Skeletal muscle satellite cell (primary cell): ENCODE measurements at regions not wholly inside any gene's neighbourhood (a gene's known extent, or its start where the extent isn't known, plus 50 kb on each side); places are given as distances from the start of the nearest gene placed in this dataset.
"Not testable (repeated sequence)": the region's sequence is repeated elsewhere in the genome, so short reads cannot be mapped to it uniquely, and the experiment has no call there.

ENCODE experiments used
- H3K27me3 ChIP-seq: 2 replicates; pipeline ENCODE4 v1.7.0; 2013; ENCODE audit warnings: low read length; ENCODE audit not compliant: control insufficient read depth, insufficient read depth
- H3K36me3 ChIP-seq: 2 replicates; pipeline ENCODE4 v1.7.0; 2013; ENCODE audit warnings: mild to moderate bottlenecking, control low read depth, low read length; ENCODE audit not compliant: insufficient read depth
- H3K4me1 ChIP-seq: 2 replicates; pipeline ENCODE4 v1.7.0; 2013; ENCODE audit warnings: low read length; ENCODE audit not compliant: control insufficient read depth, insufficient read depth
- H3K4me2 ChIP-seq: 2 replicates; pipeline ENCODE4 v1.7.0; 2013; ENCODE audit warnings: mild to moderate bottlenecking, low read length
- H3K4me3 ChIP-seq: 2 replicates; pipeline ENCODE4 v1.7.0; 2013; ENCODE audit warnings: low read length
- H3K9ac ChIP-seq: 2 replicates; pipeline ENCODE4 v1.7.0; 2013; ENCODE audit warnings: mild to moderate bottlenecking, low read depth, low read length, moderate library complexity
- H3K9me3 ChIP-seq: replicated peaks from 2 replicates; pipeline ENCODE4 v1.7.0; 2013; ENCODE audit warnings: mild to moderate bottlenecking, control low read depth, low read length

GRCh38 chr11:37322333-37323194 is 724.5 kb upstream of the RAG2 start:
- no peak overlapping the region for H3K9ac ChIP-seq
- no peaks in the 10 kb centered on the region for H3K36me3 ChIP-seq
- no peak overlapping the region for H3K4me3 ChIP-seq
- no peaks in the 10 kb centered on the region for H3K9me3 ChIP-seq
- H3K27me3 ChIP-seq: no peaks in the 10 kb centered on the region
- H3K4me1 ChIP-seq: no peaks in the 10 kb centered on the region
- no peak overlapping the region for H3K4me2 ChIP-seq

- no peak overlapping the region for H3K4me2 ChIP-seq
- H3K36me3 ChIP-seq: no peaks in the 10 kb centered on the region
- H3K4me3 ChIP-seq: no peak overlapping the region
- H3K27me3 ChIP-seq: no peaks in the 10 kb centered on the region
- no peaks in the 10 kb centered on the region for H3K9me3 ChIP-seq
- H3K4me1 ChIP-seq: no peaks in the 10 kb centered on the region
- no peak overlapping the region for H3K9ac ChIP-seq
These were observed 722.9 kb upstream of the RAG2 start for GRCh38 chr11:37320921-37321320.

DNA sequence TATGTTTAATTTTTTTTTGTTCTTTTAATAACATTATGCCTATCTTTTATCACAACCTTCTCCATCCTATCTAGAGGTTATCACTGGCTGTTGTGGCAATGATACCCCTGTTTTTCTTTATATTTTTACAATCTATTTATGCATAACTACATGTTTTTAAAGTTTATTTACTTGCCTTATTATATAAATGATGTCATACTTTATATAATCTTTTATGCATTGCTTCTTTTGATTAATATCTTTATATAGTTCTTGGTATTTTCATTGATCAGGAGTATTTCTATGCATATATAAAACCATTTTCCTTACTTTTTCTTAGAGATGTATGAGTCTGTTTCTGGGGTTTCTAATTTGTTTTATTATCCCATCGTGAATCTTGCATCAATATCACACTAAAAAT is 719.8 kb upstream of the RAG2 start:
- H3K4me1 ChIP-seq: no peaks in the 10 kb centered on the region
- no peak overlapping the region for H3K4me3 ChIP-seq
- H3K4me2 ChIP-seq: no peak overlapping the region
- no peaks in the 10 kb centered on the region for H3K27me3 ChIP-seq
- no peak overlapping the region for H3K9ac ChIP-seq
- H3K9me3 ChIP-seq: no peaks in the 10 kb centered on the region
- no peaks in the 10 kb centered on the region for H3K36me3 ChIP-seq

- no peaks in the 10 kb centered on the region for H3K27me3 ChIP-seq
- H3K9me3 ChIP-seq: no peaks in the 10 kb centered on the region
- H3K4me2 ChIP-seq: no peak overlapping the region
- no peak overlapping the region for H3K9ac ChIP-seq
- no peak overlapping the region for H3K4me3 ChIP-seq
- no peaks in the 10 kb centered on the region for H3K4me1 ChIP-seq
- H3K36me3 ChIP-seq: no peaks in the 10 kb centered on the region
These were observed 715.2 kb upstream of the RAG2 start for GRCh38 chr11:37313266-37313665.

DNA sequence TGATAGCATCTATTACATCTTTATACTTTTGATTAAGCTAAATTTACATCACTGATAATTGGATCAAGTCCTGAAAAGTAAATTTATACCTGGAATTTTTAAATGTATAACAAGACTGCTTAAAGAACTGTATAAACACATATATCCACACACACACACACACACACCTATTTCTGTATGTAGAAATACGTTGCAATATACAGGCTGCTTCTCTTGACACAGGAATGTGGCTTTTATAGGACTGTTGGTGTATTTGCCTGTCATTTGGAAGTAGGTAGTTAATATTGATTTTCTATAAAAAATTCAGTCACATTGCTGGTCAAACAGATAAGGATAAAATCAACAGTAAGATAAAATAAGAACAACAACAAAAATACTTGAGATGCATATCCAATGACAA is 708.5 kb upstream of the RAG2 start:
- Histone ChIP-seq H3K9ac (no peak overlapping the region), H3K9me3 (peaks cover 5% of the 10 kb centered on the region), H3K4me3 (no peak overlapping the region), H3K4me2 (no peak overlapping the region), H3K27me3 (no peaks in the 10 kb centered on the region), H3K4me1 (no peaks in the 10 kb centered on the region), H3K36me3 (no peaks in the 10 kb centered on the region)

- H3K36me3 ChIP-seq: not testable (repeated sequence)
These were observed 703.4 kb upstream of the RAG2 start for GRCh38 chr11:37301405-37301804.

DNA sequence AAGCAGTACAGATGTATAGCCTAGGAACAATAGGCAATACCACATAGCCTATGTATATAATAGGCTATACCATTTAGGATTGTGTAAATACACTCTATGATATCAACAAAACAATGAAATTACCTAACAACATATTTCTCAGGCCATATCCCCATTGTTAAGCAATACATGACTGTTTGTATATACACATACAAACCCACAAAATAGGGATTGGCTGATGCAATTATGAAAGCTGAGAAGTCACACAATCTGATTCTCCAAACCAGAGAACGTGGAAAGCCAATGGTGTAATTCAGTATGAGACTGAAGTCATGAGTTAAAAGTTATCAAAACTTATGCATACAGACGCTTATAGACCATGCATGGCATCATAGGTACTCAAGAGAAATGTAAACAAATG is 700.1 kb upstream of the RAG2 start:
- Histone ChIP-seq H3K27me3 (no peaks in the 10 kb centered on the region), H3K36me3 (no peaks in the 10 kb centered on the region), H3K9me3 (no peaks in the 10 kb centered on the region), H3K9ac (no peak overlapping the region), H3K4me2 (no peak overlapping the region), H3K4me1 (no peaks in the 10 kb centered on the region), H3K4me3 (no peak overlapping the region)

More at GRCh38 chr11:37301405-37301804, 703.4 kb upstream of the RAG2 start:
- H3K4me1 ChIP-seq, H3K9ac ChIP-seq, H3K4me3 ChIP-seq, H3K27me3 ChIP-seq, H3K4me2 ChIP-seq, H3K9me3 ChIP-seq: not testable (repeated sequence)

DNA sequence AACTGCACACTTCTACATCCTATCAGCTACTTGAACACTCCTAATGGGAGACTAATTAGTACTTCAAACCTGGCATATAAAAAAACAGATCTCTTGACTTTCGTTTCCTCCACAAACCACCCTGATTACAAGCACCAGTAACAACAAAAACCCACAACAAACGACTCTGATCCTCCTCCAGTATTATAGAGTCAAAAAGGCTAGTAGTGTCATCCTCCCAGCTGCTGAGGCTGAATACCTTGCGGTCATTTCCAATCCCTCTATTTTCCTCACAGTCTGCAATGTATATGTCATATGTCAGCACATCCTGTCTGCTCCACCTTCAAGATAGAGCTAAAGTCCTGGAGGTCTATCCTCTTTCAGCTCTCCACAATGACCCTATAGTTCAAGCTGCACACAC is 688.9 kb upstream of the RAG2 start:
- Histone ChIP-seq H3K4me2 (no peak overlapping the region), H3K4me3 (no peak overlapping the region), H3K9me3 (no peaks in the 10 kb centered on the region), H3K27me3 (no peaks in the 10 kb centered on the region), H3K36me3 (no peaks in the 10 kb centered on the region), H3K4me1 (no peaks in the 10 kb centered on the region), H3K9ac (no peak overlapping the region)

DNA sequence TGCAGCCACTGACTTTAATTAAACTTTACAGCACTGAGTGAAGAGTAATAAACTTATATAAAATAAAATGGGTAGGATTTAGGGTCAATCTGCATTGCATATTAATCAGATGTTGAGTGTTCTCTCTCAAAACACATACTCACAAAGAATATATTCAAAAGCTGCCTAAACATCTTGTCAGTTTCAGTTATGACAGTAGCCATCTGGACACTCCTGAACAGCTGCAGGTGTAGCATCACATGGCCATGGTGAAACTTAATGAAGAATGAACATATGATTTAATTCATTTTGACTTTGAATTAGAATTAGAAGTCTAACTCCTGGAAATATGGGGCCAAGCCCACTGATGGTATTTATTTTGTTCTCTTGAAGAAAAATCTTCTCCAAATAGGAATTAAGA is 684.3 kb upstream of the RAG2 start:
- no peaks in the 10 kb centered on the region for H3K9me3 ChIP-seq
- H3K27me3 ChIP-seq: no peaks in the 10 kb centered on the region
- no peaks in the 10 kb centered on the region for H3K4me1 ChIP-seq
- no peaks in the 10 kb centered on the region for H3K36me3 ChIP-seq
- H3K4me3 ChIP-seq: no peak overlapping the region
- H3K4me2 ChIP-seq: no peak overlapping the region
- H3K9ac ChIP-seq: no peak overlapping the region

DNA sequence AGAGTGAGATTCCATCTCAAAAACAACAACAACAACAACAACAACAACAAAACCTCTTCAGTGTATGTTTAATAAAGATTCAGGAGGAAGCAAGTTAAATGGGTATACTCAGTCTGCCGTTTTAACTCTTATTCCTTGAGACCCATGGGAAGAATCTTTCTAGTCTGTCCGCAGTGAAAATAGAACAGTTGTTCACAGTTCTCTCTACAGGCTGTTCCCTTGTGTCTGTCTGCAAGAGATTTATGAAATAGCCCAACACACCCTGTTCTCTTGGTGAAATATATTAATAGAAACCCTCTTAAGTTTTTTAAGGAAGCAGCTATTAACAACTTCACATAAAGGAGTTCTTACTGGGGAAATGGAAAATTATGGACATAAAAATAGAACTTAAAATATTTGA is 682.2 kb upstream of the RAG2 start:
- H3K9me3 ChIP-seq: no peaks in the 10 kb centered on the region
- no peaks in the 10 kb centered on the region for H3K36me3 ChIP-seq
- H3K4me2 ChIP-seq: no peak overlapping the region
- no peak overlapping the region for H3K9ac ChIP-seq
- H3K27me3 ChIP-seq: no peaks in the 10 kb centered on the region
- no peaks in the 10 kb centered on the region for H3K4me1 ChIP-seq
- no peak overlapping the region for H3K4me3 ChIP-seq

DNA sequence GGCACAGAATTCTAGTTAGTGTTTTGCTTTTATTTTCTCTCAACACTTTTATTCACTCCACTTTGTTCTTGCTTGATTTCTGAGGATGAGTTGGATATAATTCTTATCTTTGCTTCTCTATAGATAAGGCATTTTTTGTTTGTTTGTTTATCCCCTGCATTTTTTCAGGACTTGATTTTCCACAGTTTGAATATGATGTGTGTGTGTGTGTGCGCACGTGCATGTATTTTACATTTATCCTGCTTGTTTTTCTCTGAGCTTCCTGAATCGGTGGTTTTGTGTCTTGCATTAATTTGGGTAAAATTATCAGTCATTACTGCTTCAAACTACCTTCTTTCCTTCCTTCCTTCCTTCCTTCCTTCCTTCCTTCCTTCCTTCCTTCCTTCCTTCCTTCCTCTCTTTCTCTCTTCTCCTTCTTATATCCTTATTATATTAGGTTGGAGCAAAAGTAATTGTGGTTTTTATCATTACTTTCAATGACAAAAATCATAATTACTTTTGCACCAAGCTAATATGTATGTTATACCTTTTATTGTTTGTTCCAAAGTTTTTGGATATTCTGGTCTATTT is 679.9 kb upstream of the RAG2 start:
- Histone ChIP-seq H3K4me1 (no peaks in the 10 kb centered on the region), H3K4me3 (no peak overlapping the region), H3K4me2 (no peak overlapping the region), H3K27me3 (no peaks in the 10 kb centered on the region), H3K9me3 (no peaks in the 10 kb centered on the region), H3K36me3 (no peaks in the 10 kb centered on the region), H3K9ac (no peak overlapping the region)

- H3K9ac ChIP-seq: no peak overlapping the region
These were observed 666.7 kb upstream of the RAG2 start for GRCh38 chr11:37264783-37265182.

More at GRCh38 chr11:37264783-37265182, 666.7 kb upstream of the RAG2 start:
- Histone ChIP-seq H3K4me2 (no peak overlapping the region), H3K9me3 (no peaks in the 10 kb centered on the region), H3K36me3 (no peaks in the 10 kb centered on the region), H3K4me1 (no peaks in the 10 kb centered on the region), H3K4me3 (no peak overlapping the region), H3K27me3 (no peaks in the 10 kb centered on the region)
